Sigmoid colon (tissue), 4 donors: ENCODE measurements at regions not wholly inside any gene's neighbourhood (a gene's known extent, or its start where the extent isn't known, plus 50 kb on each side); places are given as distances from the start of the nearest gene placed in this dataset.

ENCODE experiments used
- POLR2AphosphoS5 ChIP-seq, 4 donors: sonication (generic); formaldehyde crosslinking; IDR thresholded peaks; one replicate each; pipeline ENCODE4 v1.6.1; 2017; ENCODE audit warnings: antibody characterized with exemption in 4 of 4
- TF ChIP-seq, protein P1 (sequence below), 4 experiments: fragments of 450-650 bp in 3 of 4; fragments of 200-600 bp in 1 of 4; IDR thresholded peaks; one replicate each; pipeline ENCODE4 v1.5.1; 2016 to 2019; ENCODE audit warnings: antibody characterized with exemption in 4 of 4, mild to moderate bottlenecking in 3 of 4, moderate library complexity in 2 of 4

DNA sequence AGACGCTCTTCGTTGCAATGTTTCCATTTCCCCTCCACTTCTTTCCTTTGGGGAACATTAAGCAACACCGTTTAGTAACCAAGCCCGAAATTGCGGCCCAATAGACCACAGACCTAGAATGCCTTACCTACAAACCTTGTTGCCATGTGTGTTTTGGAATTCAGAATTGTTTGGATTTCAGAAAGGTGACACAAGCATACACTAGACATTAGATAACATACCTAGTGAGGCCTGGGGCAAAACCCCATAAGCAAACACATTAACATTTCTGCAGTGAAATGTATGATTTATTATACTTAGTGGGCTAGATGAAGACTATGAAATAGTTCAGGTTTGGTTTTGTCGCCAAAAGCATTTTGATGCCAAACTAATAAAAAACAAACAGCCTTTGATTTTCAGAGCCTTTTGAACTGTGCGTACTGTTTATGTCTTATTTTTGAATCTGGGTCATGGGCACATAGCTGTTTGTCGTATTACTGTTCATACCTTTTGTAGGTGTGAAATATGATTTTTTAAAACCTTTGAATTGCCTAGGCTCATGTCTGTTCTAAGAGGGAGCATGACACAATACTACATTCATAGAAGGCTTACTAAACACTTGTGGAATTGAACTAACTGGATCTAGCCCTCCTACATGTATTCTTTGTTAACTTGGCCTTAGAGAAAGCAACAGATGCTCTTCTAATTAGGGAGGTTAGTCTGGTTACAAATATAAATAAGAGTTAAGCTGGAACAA is 88.6 kb upstream of the TMEM164 start:
- TF ChIP-seq, protein P1, sequence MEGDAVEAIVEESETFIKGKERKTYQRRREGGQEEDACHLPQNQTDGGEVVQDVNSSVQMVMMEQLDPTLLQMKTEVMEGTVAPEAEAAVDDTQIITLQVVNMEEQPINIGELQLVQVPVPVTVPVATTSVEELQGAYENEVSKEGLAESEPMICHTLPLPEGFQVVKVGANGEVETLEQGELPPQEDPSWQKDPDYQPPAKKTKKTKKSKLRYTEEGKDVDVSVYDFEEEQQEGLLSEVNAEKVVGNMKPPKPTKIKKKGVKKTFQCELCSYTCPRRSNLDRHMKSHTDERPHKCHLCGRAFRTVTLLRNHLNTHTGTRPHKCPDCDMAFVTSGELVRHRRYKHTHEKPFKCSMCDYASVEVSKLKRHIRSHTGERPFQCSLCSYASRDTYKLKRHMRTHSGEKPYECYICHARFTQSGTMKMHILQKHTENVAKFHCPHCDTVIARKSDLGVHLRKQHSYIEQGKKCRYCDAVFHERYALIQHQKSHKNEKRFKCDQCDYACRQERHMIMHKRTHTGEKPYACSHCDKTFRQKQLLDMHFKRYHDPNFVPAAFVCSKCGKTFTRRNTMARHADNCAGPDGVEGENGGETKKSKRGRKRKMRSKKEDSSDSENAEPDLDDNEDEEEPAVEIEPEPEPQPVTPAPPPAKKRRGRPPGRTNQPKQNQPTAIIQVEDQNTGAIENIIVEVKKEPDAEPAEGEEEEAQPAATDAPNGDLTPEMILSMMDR (IDR thresholded peaks at IDR 0.05) = no peak
- no peak for TF ChIP-seq POLR2AphosphoS5 (IDR thresholded peaks at IDR 0.05)
